ENCODE measurements at regions not wholly inside any gene's neighbourhood (a gene's known extent, or its start where the extent isn't known, plus 50 kb on each side); places are given as distances from the start of the nearest gene placed in this dataset.

DNA sequence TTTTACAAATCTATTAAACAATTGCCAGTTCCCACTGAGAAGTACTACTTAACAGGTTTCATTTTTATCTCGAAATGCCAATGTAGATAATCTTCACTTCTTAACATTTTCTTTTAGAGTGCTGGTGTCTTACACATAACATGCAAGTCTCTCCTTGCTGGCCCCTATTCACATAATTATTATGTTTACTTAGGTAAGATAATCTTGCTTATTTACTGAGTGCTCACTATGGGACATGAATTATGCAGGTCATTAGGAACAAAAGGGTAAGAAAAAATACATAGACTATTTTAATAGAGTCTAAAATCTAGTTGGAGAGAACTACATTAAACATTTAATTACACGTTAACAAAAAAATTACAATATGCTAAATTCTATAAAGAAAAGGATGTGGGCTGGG, 328.4 kb downstream of the PRR16 start:
- H3K27ac ChIP-seq (ENCODE audit: extremely low read depth, low read depth, low read length) = no peak overlapping the region
- DNase-seq (ENCODE audit: extremely low read depth in 1 of 4, low spot score in 3 of 4) (no peak), FAIRE-seq (no peak), ATAC-seq (no peak)
- no peaks in the 10 kb centered on the region for H4K20me1 ChIP-seq (replicated peaks; ENCODE audit: control insufficient read depth, insufficient read depth, low read length)
- ChIA-PET POLR2A (no interaction called here), CTCF (ENCODE audit: low intra/inter-chr PET ratio) (no interaction called here)
- H3K27me3 ChIP-seq (ENCODE audit: control insufficient read depth in 2 of 2, insufficient read depth in 2 of 2, low read length in 2 of 2) = no peaks in the 10 kb centered on the region
- intact Hi-C loops (cut with micrococcal nuclease) (no loop called here), in situ Hi-C loops (cut with MboI) (no loop called here)
- no peak overlapping the region for H3K4me2 ChIP-seq (ENCODE audit: insufficient read depth, low read length)
- no peak overlapping the region for H3K4me3 ChIP-seq
- WGBS (ENCODE audit: insufficient coverage, low coverage, missing lambda C conversion rate) = 12% methylated on average over 2 of the region's 2 CpGs
- TF ChIP-seq, protein P1, sequence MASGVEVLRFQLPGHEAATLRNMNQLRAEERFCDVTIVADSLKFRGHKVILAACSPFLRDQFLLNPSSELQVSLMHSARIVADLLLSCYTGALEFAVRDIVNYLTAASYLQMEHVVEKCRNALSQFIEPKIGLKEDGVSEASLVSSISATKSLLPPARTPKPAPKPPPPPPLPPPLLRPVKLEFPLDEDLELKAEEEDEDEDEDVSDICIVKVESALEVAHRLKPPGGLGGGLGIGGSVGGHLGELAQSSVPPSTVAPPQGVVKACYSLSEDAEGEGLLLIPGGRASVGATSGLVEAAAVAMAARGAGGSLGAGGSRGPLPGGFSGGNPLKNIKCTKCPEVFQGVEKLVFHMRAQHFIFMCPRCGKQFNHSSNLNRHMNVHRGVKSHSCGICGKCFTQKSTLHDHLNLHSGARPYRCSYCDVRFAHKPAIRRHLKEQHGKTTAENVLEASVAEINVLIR (CRISPR knock-in tag; IDR thresholded peaks at IDR 0.05) = no peak
- no peak for TF ChIP-seq ATF1 (CRISPR knock-in tag; IDR thresholded peaks at IDR 0.05)
- TF ChIP-seq ATF1 (tag; IDR thresholded peaks at IDR 0.05) = no peak
- no peak for TF ChIP-seq SIRT6 (IDR thresholded peaks at IDR 0.05; ENCODE audit: low read depth, low read length)
- no peak for TF ChIP-seq KDM4B (IDR thresholded peaks at IDR 0.05; ENCODE audit: borderline replicate concordance in 2 of 2, low read depth in 1 of 2)
- TF ChIP-seq MNT (conservative IDR thresholded peaks at IDR 0.05) = no peak
- TF ChIP-seq, protein P2, sequence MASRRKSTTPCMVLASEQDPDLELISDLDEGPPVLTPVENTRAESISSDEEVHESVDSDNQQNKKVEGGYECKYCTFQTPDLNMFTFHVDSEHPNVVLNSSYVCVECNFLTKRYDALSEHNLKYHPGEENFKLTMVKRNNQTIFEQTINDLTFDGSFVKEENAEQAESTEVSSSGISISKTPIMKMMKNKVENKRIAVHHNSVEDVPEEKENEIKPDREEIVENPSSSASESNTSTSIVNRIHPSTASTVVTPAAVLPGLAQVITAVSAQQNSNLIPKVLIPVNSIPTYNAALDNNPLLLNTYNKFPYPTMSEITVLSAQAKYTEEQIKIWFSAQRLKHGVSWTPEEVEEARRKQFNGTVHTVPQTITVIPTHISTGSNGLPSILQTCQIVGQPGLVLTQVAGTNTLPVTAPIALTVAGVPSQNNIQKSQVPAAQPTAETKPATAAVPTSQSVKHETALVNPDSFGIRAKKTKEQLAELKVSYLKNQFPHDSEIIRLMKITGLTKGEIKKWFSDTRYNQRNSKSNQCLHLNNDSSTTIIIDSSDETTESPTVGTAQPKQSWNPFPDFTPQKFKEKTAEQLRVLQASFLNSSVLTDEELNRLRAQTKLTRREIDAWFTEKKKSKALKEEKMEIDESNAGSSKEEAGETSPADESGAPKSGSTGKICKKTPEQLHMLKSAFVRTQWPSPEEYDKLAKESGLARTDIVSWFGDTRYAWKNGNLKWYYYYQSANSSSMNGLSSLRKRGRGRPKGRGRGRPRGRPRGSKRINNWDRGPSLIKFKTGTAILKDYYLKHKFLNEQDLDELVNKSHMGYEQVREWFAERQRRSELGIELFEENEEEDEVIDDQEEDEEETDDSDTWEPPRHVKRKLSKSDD (conservative IDR thresholded peaks at IDR 0.05; ENCODE audit: low read length) = no peak
- TF ChIP-seq NELFE (IDR thresholded peaks at IDR 0.05; ENCODE audit: insufficient read depth, insufficient read length) = no peak
- no peak for TF ChIP-seq NEUROD1 (IDR thresholded peaks at IDR 0.05; ENCODE audit: borderline replicate concordance, low read depth, low read length, partially characterized antibody)
- no peak for TF ChIP-seq EWSR1 (IDR thresholded peaks at IDR 0.05; ENCODE audit: borderline replicate concordance, low read depth, partially characterized antibody)
- no peak for TF ChIP-seq ZBTB5 (IDR thresholded peaks at IDR 0.05)
- TF ChIP-seq CSDE1 (IDR thresholded peaks at IDR 0.05) = no peak
- H3K36me3 ChIP-seq (ENCODE audit: control insufficient read depth, insufficient read depth, low read length) = no peaks in the 10 kb centered on the region
- H3K79me2 ChIP-seq (ENCODE audit: control insufficient read depth, insufficient read depth, low read length) = no peaks in the 10 kb centered on the region
- no TSS peak for BruUV-seq (replicated peaks)
- no peaks in the 10 kb centered on the region for H3K9me3 ChIP-seq (replicated peaks; ENCODE audit: control insufficient read depth, insufficient read depth, low read depth, low read length)
- no peak overlapping the region for H2AFZ ChIP-seq (ENCODE audit: low read depth, low read length)
- H3K9ac ChIP-seq (ENCODE audit: insufficient read depth in 1 of 2, low read depth in 2 of 2, low read length in 2 of 2) = no peak overlapping the region
- H3K9me1 ChIP-seq (ENCODE audit: control insufficient read depth, insufficient read depth, low read length) = no peaks in the 10 kb centered on the region
- H3K4me1 ChIP-seq (replicated peaks in 1 of 2; ENCODE audit: control insufficient read depth in 2 of 2, insufficient read depth in 2 of 2, low read length in 2 of 2) = no peaks in the 10 kb centered on the region

Data from K562 (cell line).